Muscle of arm (tissue), 1 donor: ENCODE measurements at regions not wholly inside any gene's neighbourhood (a gene's known extent, or its start where the extent isn't known, plus 50 kb on each side); places are given as distances from the start of the nearest gene placed in this dataset.
"Not testable (repeated sequence)": the region's sequence is repeated elsewhere in the genome, so short reads cannot be mapped to it uniquely, and the experiment has no call there.

Experiments used
- DNase-seq: peaks from one replicate; pipeline ENCODE4 v3.0.0-alpha.2; 2013

DNA sequence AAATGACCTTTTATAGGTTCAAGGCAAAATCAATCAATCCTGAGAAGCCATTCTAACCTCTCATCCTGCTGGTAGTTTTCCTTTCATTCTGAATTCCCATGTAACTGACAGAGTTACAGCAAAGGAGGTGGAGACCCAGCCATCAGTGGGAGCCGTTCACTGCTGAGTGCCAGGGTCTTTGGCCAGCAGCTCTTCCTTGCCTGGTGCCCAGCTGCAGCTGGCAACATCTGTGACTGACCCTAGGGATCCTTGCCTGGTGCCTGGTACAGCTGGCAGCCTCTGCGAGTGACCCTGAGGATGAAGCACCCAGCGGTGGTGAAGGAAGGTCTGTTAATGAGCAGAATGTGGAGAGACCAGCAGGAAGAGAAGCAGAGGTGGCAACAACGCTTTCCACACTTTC lies 314.6 kb downstream of the THBS2 start:
- DNase-seq = no peak

DNA sequence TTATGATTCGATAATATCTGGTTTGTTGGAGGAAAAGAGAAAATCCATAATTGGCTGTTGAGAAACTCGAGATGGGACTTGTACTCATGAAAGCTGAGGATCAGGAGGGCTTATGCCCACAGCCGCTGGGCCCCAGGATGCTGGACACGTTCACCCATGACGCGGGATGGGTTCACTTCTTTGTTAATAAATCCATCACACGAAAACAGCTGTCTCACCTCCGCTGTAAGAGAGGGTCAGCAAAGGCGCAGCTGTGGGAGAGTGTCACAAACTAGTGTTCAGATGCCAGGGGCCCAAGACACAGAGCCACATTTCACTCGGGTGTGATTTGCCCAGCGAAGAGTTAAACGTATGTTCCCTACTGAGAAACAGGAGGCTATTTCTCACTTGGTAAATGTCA lies 315.1 kb downstream of the THBS2 start:
- no peak for DNase-seq

DNA sequence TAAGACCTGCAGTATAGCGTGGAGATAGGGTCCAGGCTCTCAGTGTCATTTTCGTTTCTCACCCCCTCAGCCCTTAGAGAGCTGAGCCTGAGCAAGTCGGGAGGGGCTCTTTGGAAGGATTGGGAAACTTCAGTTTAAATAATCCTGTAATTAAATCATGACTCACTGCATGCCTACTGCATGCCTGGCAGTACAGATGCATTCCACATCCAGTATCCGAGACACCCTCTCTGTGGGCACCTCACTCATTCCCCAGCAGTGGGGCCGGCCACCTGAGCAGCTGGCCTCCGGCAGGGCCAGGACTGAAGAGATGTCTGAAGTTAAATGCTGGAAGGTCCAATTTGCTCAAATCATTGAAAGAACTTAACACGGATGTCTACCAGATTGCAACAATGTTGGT lies 316.6 kb downstream of the THBS2 start:
- no peak for DNase-seq

DNA sequence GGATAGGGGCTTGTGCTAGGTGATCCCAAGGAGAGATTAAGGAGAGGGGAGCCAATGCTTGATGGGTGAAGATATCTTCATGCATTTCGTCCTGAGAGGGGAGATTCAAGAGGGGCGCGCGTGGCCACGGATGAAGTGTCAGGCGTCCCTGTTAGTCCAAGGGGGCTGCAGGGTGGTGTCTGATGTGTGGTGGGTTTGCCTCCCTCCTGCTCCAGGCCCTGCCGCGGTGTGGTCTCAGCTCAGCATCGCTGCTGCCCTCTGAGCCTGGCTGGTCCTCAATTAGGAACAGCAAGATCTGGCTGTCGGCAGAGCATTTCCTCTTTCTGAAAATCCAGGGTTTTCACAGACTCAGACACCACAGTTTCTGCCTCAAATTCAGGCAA lies 318.0 kb downstream of the THBS2 start:
- no peak for DNase-seq

DNA sequence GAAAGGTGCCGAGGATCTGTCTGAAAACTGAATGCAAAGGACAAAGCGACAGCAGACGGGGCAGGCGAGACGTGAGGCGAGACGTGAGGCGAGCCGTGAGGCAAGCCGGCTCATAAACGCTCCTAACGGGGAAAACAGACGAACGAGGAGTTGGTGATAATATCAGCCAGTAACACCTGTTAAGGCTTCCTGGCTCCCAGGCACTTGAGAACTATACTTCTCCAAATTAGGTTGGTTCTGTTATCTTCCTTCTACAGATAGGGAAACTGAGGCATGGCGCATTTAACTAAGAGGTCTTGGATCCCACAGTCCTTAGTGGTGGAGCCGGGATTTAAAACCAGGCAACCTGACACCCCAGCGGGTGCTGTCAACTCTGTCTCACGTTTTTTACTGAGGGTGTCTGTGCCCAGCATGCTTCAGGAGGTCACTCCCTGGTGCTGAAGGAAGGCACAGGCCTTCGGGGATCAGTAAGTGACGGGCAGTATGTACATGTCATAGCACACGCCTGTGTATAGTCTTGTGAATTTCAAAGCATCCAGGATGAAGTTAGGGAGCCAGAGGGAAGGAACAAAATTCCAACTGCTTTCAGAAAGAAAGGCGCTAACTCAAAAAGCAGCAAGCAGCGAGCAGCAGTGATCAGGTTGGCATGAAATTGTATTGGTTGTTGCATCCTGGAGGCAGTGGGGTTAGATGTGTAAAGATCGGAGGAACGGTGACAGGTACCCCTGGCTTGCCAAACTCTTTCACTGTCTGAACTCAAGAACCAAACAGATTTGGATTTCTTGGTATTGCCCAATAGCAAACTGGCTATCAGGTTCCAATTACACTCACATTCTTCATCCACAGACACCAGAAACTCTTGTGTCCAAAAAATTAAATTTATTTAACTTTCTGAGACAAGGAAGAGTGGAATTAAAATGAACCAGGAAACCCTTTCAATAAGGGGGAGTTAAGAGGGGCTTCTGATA lies 318.7 kb downstream of the THBS2 start:
- DNase-seq = no peak

DNA sequence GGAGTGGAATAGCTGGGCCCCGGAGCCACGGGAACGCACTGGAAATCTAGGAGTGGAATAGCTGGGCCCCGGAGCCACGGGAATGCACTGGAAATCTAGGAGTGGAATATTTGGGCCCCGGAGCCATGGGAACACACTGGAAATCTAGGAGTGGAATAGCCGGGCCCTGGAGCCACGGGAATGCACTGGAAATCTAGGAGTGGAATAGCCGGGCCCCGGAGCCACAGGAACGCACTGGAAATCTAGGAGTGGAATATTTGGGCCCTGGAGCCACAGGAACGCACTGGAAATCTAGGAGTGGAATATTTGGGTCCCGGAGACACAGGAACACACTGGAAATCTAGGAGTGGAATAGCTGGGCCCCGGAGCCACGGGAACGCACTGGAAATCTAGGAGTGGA lies 321.5 kb downstream of the THBS2 start:
- not testable (repeated sequence) for DNase-seq

DNA sequence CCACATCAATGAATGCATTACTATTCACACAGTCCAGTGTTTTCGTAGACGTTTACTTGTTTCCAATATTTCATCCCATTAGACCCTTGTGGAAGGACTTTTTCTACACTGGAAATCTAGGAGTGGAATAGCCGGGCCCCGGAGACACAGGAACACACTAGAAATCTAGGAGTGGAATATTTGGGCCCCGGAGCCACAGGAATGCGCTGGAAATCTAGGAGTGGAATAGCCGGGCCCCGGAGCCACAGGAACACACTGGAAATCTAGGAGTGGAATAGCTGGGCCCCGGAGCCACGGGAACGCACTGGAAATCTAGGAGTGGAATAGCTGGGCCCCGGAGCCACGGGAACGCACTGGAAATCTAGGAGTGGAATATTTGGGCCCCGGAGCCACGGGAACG lies 322.6 kb downstream of the THBS2 start:
- not testable (repeated sequence) for DNase-seq

DNA sequence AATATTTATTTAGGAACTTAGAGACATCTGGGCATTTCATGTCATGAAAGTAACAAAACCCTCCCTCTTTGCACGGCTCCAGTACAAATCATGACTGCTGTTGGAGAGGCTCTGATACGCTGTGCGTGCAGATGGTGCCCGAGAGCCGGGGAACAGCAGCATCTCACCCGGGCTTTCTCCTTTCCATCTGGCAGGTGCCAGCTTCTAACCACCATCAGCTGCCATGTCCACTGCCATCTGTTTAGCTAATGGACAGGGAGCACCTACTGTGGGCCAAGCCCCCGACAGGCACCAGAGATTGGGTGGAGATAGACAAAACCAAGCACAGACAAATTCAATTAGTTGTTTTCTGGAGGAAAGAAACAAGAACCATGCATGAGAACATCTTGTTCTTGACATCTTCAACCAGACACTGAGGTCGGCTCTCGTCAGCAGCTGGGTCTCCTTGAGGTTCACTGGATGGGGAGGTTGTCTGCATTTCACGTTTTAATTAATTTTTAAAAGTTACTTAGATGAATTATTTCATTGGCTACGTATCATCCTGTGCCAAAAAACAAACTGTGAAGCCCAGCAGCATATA lies 323.7 kb downstream of the THBS2 start:
- no peak for DNase-seq

DNA sequence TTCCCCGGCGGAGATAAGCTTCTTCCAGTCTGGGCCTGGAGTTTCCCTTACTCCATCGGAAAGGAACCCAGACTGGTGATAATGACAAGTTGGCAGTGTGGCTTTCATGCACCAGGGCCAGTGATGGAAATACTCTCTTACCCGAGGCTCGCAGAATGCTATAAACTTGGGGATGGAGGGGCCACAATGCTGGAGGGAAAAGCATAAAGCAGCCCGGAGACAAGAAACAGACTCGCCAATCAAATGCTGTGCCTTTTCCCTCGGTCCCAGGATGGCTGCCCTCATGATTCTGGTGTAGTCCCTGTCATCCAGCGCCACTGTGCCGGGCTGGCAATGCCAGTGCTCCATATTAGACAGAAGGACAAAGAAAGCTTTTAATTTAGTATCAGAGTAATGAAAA lies 325.6 kb downstream of the THBS2 start:
- no peak for DNase-seq

DNA sequence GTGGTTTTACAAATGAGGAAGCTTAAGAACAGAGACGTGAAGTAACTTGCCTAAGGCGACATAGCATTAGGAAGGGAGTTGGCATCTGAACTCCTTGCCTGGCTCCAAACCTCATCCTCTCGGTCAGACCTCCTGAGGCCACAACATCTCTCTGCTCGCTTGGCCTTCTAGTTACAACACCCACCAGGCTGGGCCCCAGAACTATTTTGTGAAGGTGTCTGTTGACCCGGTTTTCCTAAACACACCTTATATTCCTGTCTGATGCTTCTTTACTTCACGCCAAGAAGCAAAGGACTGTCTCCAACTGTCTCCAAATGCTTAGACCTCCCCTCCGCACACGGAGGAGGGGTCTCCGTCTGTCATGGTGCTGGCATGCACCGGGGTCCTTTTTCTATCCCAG lies 326.6 kb downstream of the THBS2 start:
- DNase-seq = no peak

DNA sequence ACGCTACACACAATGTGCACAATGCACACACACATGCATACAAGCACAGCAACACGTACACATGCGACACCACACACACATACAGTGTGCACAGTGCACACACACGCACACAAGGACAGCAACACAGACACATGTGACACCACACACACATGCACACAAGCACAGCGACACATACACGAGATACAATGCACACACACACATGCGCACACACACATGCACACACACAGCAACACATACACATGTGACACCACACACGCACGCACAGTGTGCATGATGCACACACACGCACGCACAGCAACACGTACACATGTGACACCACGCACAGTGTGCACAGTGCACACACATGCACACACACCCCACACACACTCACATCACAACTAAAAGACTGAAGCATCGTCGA lies 327.3 kb downstream of the THBS2 start:
- DNase-seq = no peak

DNA sequence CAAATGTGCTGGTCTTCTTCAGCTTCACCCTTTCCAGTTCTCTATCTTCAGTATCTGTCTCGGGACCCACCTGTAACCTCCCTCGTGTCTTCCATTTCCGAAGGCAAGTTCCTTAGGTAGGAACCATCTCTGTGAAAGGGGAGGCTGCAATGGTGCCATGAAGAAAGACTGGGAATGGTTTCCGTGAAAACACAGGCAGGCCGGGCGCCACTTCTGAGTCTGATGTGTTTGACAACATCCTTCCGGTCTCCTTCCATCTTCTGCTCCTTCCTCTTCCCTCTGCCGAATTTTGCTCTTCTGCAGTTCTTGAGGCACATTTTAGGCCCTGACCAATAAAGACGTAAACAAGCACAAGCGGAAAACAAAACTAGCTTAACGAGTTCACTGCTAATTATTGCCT lies 328.0 kb downstream of the THBS2 start:
- DNase-seq = no peak

DNA sequence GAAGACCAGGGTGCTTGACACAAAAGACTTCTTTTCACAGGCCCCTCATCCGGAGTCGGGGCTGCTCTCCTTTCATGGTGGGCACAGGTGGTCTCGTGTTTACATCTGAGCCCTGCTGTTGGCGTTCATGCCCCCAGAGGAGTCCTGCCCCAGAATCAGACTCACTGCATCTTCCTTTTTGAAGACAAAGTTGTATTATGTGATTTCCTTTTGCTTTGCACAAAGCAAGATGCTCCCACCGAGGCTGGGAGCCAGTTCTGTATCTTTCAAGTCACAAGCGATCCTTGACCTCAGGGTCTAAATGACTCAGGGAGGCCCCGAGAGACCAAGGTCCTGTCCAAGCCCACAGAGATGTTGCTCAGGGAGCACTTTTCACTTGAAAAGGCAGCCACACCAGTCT lies 330.5 kb downstream of the THBS2 start:
- DNase-seq = no peak

DNA sequence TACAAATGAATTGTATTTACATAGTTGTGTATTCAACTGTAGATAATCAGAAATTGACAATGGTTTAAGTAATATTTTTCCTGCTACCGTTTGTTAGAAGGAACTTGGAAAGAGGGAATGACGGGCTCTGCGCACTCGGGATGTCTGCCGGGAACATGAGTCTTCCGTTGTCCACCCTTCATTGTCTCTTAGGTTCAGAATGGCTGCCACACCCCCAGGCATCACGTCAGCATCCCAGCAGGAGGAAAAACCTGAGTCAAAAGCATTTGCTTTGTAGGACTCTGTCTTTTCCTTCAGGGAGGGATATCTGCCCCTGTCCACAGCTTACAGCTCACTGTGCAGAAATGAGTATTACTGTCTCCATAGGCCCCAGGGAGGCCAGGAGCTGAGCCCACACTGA lies 331.2 kb downstream of the THBS2 start:
- no peak for DNase-seq

DNA sequence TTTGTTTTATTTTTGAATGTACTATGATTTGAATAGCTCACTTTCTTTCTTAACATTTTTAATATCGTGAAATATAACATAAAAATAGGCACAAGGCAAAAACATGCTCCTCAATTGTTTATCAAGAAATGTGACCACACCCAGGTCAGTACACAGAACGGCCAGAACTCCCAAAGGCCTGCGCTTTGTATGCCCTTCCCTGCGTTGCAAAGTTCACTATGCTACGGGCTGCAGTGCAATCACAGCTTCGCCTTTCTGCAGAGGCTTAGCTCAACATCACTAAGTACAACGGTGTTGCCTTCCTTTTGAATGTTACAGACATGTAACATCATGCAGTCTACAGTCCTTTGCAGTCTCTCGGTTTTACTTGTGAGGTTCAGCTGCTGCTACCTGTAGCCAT lies 333.4 kb downstream of the THBS2 start:
- no peak for DNase-seq

DNA sequence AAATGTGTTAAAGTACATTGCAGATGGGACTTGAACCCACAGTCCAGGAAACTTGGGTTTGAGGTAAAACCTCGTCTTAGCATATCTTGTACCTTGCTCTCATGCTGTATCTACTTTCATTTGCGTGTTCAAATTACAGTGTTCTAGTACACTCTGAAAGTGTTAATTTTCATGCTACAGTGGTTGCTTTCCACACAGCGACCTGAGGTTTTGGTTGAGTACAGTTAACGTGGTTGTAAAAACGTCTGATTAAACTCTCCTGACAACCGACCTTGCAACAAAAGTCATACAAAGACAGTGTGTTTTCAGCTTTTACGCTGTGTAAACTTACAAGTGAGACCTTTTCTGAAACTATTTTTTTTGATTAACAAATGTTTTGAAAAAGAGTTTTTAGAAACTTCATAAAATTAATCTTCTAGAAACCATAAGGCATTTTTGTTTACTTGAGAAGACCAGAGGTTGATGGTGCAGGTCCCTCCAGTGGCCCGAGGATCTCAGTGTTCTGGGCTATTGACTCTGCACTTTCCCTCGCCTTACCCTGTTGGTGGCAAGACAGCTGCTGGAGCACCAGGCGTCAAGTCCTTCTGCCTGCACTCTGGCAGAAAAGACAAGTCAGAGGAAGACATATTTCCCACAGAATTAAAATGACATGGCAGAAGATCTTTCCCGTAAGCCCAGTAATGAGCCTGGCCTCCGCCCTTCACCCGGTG lies 334.0 kb downstream of the THBS2 start:
- DNase-seq = no peak

DNA sequence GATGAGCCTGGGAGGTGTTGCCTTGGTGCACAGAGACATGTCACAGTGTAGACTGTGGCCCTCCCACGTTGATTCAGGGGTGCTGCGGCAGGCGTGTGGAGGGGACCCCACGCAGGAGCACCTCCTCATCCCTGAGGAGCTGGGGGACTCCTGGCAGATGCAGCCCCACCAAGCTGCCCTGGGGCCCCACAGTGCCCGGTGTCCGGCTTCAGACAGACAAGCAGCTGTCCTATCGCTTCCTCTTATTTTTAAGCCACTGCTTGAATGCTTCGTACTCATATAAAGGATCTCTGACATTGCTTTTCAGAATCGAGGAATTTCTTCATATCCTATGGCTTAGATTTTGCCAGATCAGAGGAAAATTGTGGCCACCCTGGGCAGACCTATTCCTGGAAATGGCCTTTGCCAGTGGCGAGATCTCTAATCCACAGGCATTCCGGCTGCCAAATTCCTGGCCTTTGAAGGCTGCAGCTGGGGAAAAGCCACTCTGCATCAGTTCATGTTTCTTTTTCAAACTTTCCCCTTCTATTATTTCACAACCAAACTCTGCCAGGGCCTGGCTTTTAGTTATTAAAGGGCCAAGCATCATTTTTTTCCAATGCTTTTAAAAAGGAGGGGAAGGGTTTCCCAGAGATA lies 337.0 kb downstream of the THBS2 start:
- DNase-seq = peak; percentile 38

DNA sequence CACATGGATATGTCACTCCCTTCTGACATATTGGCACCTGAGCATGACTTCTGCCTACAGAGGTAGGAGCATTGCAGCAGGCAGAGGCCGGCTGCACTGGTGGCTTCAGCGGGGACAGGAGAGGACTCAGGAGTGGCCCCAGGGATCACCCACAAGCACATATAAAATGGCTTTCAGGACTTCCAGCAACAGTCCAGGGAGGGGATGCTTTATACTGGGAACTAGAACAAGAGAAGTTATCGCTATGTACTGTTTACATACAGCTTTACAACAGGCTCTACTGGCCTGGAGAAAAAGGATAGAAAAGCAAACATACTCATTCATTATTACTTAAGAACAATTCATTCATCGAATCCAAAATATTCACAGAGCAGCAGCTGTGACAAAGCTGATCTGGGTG lies 337.8 kb downstream of the THBS2 start:
- no peak for DNase-seq

DNA sequence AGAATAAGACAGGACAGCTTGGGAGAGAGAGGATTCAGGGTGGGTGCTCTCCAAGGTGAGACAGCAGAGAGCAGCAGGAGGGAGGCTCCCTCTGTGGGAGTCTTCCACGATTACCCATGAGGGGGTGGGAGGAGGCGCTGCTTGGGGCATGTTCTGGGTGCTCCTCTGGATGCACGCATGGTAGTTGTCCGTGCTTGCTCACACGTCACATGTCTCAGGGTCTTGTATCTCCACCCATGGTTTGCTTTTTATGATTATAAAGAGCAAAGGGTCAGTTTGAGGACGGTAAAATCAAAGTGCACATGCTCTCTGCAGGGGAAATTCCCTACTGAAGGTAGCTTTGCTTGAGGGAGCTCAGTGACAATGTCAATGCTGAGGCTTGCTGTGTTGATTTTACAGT lies 338.4 kb downstream of the THBS2 start:
- no peak for DNase-seq

DNA sequence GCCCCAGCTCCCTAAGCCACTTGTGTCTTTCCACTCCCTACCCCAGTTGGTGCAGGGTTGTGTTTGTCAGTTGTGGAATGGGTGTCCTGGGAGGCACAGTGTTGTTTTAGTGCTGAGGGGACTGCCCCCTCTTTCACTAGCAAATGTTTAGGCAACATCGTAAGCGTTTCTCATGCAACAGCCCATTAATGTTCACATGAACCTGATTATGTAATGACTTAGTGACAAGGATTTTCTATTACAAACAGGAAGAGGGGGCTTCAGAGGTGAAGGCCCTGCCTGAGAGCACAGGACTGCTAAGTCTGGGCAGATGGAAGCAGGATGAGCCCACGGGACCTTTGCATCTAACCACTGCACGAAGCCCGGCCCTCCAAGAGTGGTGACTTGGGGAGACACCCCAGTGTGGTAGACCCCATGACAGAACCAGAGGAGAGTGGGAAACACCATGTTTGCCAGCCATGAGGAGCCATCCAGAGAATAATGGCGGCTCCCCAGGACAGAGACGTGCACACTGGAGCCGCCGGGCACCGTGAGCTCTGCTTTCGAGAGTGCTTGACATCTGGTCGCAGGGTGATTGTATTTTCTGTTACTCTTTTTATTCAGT lies 339.7 kb downstream of the THBS2 start:
- DNase-seq = no peak

DNA sequence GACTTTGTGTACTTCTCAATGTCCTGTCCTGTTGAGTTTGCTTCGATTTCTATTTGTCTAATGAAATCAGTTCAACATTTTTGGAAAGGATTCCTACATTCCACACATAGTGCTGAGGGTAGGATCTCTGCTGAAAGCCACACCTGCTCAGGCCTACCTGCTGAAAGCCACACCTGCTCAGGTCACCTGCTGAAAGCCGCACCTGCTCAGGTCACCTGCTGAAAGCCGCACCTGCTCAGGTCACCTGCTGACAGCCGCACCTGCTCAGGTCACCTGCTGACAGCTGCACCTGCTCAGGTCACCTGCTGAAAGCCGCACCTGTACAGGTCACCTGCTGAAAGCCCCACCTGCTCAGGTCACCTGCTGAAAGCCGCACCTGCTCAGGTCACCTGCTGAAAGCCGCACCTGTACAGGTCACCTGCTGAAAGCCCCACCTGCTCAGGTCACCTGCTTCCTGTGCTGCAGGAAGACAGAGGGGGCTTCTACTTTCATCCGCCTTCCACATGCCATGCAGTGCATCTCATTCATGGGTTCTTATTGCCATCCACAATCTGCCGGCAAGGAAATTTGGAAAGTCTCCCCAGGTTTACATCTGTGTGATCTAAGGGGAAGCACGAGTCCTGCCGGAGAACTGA lies 340.3 kb downstream of the THBS2 start:
- DNase-seq = not testable (repeated sequence)

DNA sequence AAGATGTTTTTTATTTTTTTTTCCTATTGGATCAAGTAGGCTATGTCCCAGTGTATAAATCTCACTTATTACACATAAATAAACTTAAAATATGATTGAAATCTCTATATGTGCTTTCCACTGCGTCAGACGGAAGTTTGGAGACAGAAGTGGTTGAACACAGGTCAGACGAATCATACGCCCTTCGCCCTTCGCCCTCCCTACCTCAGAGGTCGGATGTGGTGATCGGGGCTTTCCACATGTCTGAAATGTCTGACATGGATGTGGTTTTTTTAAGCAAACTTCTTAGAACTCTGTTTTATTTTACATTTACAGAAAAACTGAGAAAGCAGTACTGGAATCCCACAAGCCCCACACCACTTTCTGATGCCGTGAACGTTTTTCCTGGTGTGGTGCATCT lies 344.4 kb downstream of the THBS2 start:
- no peak for DNase-seq
